Renal cortical epithelial cell (primary cell): ENCODE measurements at regions not wholly inside any gene's neighbourhood (a gene's known extent, or its start where the extent isn't known, plus 50 kb on each side); places are given as distances from the start of the nearest gene placed in this dataset.

Experiments used
- DNase-seq: peaks from one replicate; pipeline ENCODE4 v3.0.0-alpha.2; 2011; ENCODE audit warnings: low read depth

DNA sequence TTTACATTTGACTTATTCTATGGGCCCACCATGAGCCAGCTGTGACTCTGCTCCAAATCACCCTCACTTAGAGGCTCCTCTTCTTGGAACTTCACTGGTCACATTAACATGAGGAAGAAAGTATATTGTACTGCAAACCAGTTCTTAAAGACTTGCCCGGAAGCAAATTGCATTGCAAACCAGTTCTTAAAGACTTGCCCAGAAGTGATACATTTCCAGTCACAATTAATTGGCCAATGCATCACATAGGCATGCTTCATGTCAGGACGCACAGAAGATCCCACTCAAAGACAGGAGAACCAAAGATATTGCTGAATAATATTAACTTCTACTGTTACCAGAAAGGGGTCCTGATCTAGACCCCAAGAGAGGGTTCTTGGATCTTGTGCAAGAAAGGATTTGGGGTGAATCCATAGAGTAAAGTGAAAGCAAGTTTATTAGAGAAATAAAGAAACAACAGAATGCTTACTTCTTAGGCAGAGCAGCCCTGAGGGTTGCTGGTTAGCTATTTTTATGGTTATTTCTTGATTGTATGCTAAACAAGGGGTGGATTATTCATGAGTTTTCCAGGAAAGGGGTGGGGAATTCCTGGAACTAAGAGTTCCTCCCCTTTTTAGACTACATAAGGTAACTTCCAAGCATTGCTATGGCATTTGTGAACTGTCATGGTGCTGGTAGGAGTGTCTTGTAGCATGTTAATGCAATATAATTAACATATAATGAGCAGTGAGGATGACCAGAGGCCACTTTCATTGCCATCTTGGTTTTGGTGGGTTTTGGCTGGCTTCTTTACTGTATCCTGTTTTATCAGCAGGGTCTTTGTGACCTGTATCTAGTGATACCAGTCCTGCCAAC lies 54.6 kb upstream of the HCCS start:
- no peak for DNase-seq

DNA sequence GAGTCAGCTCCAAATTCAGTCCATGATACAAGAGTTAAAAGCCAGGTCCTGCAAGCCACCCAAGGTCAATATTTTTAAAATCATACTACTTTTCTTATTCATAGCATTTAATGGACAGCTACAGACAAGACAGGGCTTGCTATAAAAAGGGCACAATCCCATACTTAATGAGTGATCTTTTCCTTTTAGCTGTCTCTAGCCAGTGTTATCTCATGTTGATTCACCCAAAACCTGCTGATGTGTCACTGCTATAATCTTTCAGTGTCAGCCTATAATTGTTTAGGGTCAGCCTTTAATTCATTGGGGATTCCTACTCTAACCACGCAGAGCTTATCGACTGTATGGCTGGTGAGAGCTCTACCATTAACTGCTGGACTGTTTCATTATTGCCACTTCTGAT lies 51.2 kb upstream of the HCCS start:
- no peak for DNase-seq
